HCT116 (cell line): ENCODE measurements at regions not wholly inside any gene's neighbourhood (a gene's known extent, or its start where the extent isn't known, plus 50 kb on each side); places are given as distances from the start of the nearest gene placed in this dataset.

Experiments
- ATAC-seq: fragments of 200-7000 bp; cut with Tn5 transposase; 2 replicates; pipeline ENCODE4 v1.9.1; 2020; ENCODE audit warnings: mild to moderate bottlenecking, moderate library complexity
- BruUV-seq: library from RNA; stranded (reverse); fragments of 400-500 nt; replicated peaks from 2 replicates; lab custom pipeline; 2021; lab: Mats Ljungman, UMichigan
- CTCF ChIA-PET: fragments of 300-600 bp; sonication (Branson Sonifier 250); formaldehyde crosslinking; loops from one replicate; lab custom pipeline; 2021; ENCODE audit warnings: antibody characterized with exemption; lab: Charles Lee
- POLR2A ChIA-PET: fragments of 300-600, 350-600 bp; sonication (Branson Sonifier 250); formaldehyde crosslinking; loops from one replicate; lab custom pipeline; 2021; ENCODE audit warnings: antibody characterized with exemption; lab: Charles Lee
- RAD21 ChIA-PET, 2 experiments: fragments of 300-600 bp; sonication (Branson Sonifier 250); formaldehyde crosslinking; loops; one replicate each; lab custom pipeline; 2023; ENCODE audit warnings: low total read pairs in 2 of 2; ENCODE audit not compliant: uncharacterized antibody in 2 of 2, unreplicated experiment in 2 of 2, low non-redundant PET in 1 of 2; lab: Charles Lee
- DNase-seq: peaks from one replicate; pipeline ENCODE4 v3.0.0-alpha.2; 2010; ENCODE audit warnings: low read depth, low spot score
- H2AFZ ChIP-seq: fragments of 200-600 bp; shearing (Covaris generic), sonication (generic); 2 replicates; pipeline ENCODE4 v1.6.1; 2017; ENCODE audit warnings: low read depth, mixed run types, mixed read lengths, antibody characterized with exemption, low read length; ENCODE audit not compliant: poor library complexity, severe bottlenecking
- H3K27ac ChIP-seq: 2 replicates; pipeline ENCODE4 v1.5.1; 2012; ENCODE audit warnings: low read depth, low read length
- H3K27me3 ChIP-seq: fragments of 200-600 bp; sonication (generic); 2 replicates; pipeline ENCODE4 v1.6.1; 2016; ENCODE audit warnings: mixed run types, low read length, mixed read lengths; ENCODE audit not compliant: insufficient read depth
- H3K36me3 ChIP-seq, 2 experiments: fragments of 200-500 bp in 1 of 2; fragments of 200-600 bp in 1 of 2; sonication (Bioruptor generic) in 1 of 2; sonication (generic) in 1 of 2; 2 replicates each; pipeline versions ENCODE4 v1.5.1 to v1.6.1; 2014 to 2016; ENCODE audit warnings: low read length in 2 of 2, inconsistent platforms in 1 of 2, mixed read lengths in 1 of 2, mixed run types in 1 of 2; ENCODE audit not compliant: insufficient read depth in 2 of 2, control insufficient read depth in 1 of 2
- H3K4me1 ChIP-seq, 2 experiments: fragments of 200-600 bp in 1 of 2; sonication (generic) in 1 of 2; 2 replicates each; pipeline versions ENCODE4 v1.5.1 to v1.6.1; 2012 to 2017; ENCODE audit warnings: low read length in 2 of 2, inconsistent platforms in 1 of 2, mild to moderate bottlenecking in 1 of 2, mixed read lengths in 1 of 2, mixed run types in 1 of 2, moderate library complexity in 1 of 2; ENCODE audit not compliant: insufficient read depth in 2 of 2, control insufficient read depth in 1 of 2
- H3K4me2 ChIP-seq: fragments of 200-600 bp; sonication (generic); 2 replicates; pipeline ENCODE4 v1.6.1; 2017; ENCODE audit warnings: mixed run types, low read length, mixed read lengths
- H3K4me3 ChIP-seq, 2 experiments: fragments of 200-600 bp in 1 of 2; sonication (generic) in 1 of 2; replicated peaks in 1 of 2; 2 replicates each; pipeline ENCODE4 v1.5.1; 2011 to 2016; ENCODE audit warnings: low read length in 2 of 2, control low read depth in 1 of 2, low read depth in 1 of 2, mild to moderate bottlenecking in 1 of 2, mixed read lengths in 1 of 2, mixed run types in 1 of 2
- H3K79me2 ChIP-seq: fragments of 200-600 bp; sonication (generic); 2 replicates; pipeline ENCODE4 v1.6.1; 2017; ENCODE audit warnings: mild to moderate bottlenecking, mixed run types, low read length, moderate library complexity, mixed read lengths; ENCODE audit not compliant: insufficient read depth
- H3K9ac ChIP-seq: fragments of 200-600 bp; sonication (generic); 2 replicates; pipeline ENCODE4 v1.6.1; 2016; ENCODE audit warnings: low read length, mixed read lengths
- H3K9me2 ChIP-seq: fragments of 200-600 bp; sonication (generic), shearing (Covaris generic); 2 replicates; pipeline ENCODE4 v1.6.1; 2017; ENCODE audit warnings: mixed run types, mild to moderate bottlenecking, moderate library complexity; ENCODE audit not compliant: insufficient read depth
- H3K9me3 ChIP-seq, 2 experiments: fragments of 200-500 bp in 1 of 2; fragments of 200-600 bp in 1 of 2; sonication (Bioruptor generic) in 1 of 2; sonication (generic) in 1 of 2; 2 replicates each; pipeline ENCODE4 v1.6.1; 2014 to 2017; ENCODE audit warnings: low read length in 2 of 2, mixed read lengths in 2 of 2, inconsistent platforms in 1 of 2, low read depth in 1 of 2, mild to moderate bottlenecking in 1 of 2, mixed run types in 1 of 2, moderate library complexity in 1 of 2; ENCODE audit not compliant: control insufficient read depth in 1 of 2, insufficient read depth in 1 of 2
- H4K20me1 ChIP-seq: fragments of 200-600 bp; sonication (generic), shearing (Covaris generic); 2 replicates; pipeline ENCODE4 v1.6.1; 2017; ENCODE audit warnings: mixed run types, mild to moderate bottlenecking, moderate library complexity; ENCODE audit not compliant: insufficient read depth
- CBX3 ChIP-seq: IDR thresholded peaks from 2 replicates; pipeline ENCODE4 v1.6.1; 2012; ENCODE audit warnings: low read depth
- CEBPB ChIP-seq: IDR thresholded peaks from 2 replicates; pipeline ENCODE4 v1.6.1; 2012; ENCODE audit warnings: low read depth
- EGR1 ChIP-seq: IDR thresholded peaks from 2 replicates; pipeline ENCODE4 v1.6.1; 2012; ENCODE audit warnings: low read depth
- EZH2 ChIP-seq: fragments of 200-600 bp; sonication (generic); IDR thresholded peaks from 2 replicates; pipeline ENCODE4 v1.6.1; 2017; ENCODE audit warnings: antibody characterized with exemption, mixed run types
- JUND ChIP-seq: IDR thresholded peaks from 2 replicates; pipeline ENCODE4 v1.6.1; 2012
- POLR2AphosphoS5 ChIP-seq: IDR thresholded peaks from 2 replicates; pipeline ENCODE4 v1.6.1; 2011; ENCODE audit warnings: mild to moderate bottlenecking, low read depth, low read length, moderate library complexity
- RAD21 ChIP-seq: IDR thresholded peaks from 2 replicates; pipeline ENCODE4 v1.6.1; 2012; ENCODE audit warnings: low read depth, mild to moderate bottlenecking
- SIN3A ChIP-seq: IDR thresholded peaks from 2 replicates; pipeline ENCODE4 v1.6.1; 2012; ENCODE audit warnings: low read depth
- SP1 ChIP-seq: IDR thresholded peaks from 2 replicates; pipeline ENCODE4 v1.6.1; 2012; ENCODE audit warnings: low read depth
- SRF ChIP-seq: IDR thresholded peaks from 2 replicates; pipeline ENCODE4 v1.6.1; 2012; ENCODE audit warnings: low read depth
- TCF7L2 ChIP-seq: IDR thresholded peaks from 2 replicates; pipeline ENCODE4 v1.7.0; 2011; ENCODE audit warnings: borderline replicate concordance, inconsistent platforms; ENCODE audit not compliant: insufficient read depth, insufficient read length; ENCODE audit errors: extremely low read depth
- YY1 ChIP-seq: IDR thresholded peaks from 2 replicates; pipeline ENCODE4 v1.6.1; 2011; ENCODE audit warnings: low read length, low read depth, moderate library complexity, mild to moderate bottlenecking; ENCODE audit not compliant: insufficient replicate concordance; ENCODE audit errors: extremely low read depth
- ZNF274 ChIP-seq: fragments of 200-500 bp; sonication (Bioruptor generic); IDR thresholded peaks from 2 replicates; pipeline ENCODE4 v1.6.1; 2014; ENCODE audit warnings: mild to moderate bottlenecking, low read depth, low read length, inconsistent platforms
- intact Hi-C: fragments of 100-400 bp; cut with micrococcal nuclease; formaldehyde crosslinking; loops from 2 replicates; pipeline ENCODE4 v1.10.0; 2022
- TF ChIP-seq, protein P1 (sequence below): IDR thresholded peaks from 2 replicates; pipeline ENCODE4 v1.6.1; 2012
- TF ChIP-seq, protein P2 (sequence below): IDR thresholded peaks from 2 replicates; pipeline ENCODE4 v1.6.1; 2011; ENCODE audit warnings: mild to moderate bottlenecking, low read length, moderate library complexity; ENCODE audit not compliant: insufficient replicate concordance; ENCODE audit errors: extremely low read depth
- TF ChIP-seq, protein P3 (sequence below): IDR thresholded peaks from 2 replicates; pipeline ENCODE4 v1.6.1; 2012
- TF ChIP-seq, protein P4 (sequence below): IDR thresholded peaks from 2 replicates; pipeline ENCODE4 v1.6.1; 2012; ENCODE audit warnings: low read depth

DNA sequence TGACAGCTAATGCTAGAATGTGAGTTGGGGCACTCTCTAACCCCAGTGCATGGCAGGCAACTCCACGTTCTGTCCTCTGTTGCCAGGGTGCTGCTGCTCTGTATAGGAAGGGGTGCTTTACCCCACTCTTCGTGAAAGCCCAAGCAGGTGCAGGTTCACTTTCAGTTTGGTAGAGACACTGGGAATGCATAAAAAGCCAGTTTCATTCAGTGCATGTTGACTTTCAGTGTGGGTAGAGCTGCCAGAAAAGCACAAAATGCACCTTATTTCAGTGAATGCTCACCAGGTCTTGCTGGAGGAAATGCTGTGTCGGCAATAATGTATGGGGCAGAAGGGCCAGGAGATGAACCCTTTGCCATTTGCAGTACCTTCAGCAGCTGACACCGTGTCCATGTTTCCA is 62.1 kb upstream of the ADGRB3 start:
- RAD21 ChIA-PET: no interaction called here
- Histone ChIP-seq H3K9me3 (peaks cover 2 to 18% of the 10 kb centered on the region in 2 experiments; a peak in 2 of 4 replicates), H3K27me3 (no peaks in the 10 kb centered on the region), H3K36me3 (no peaks in the 10 kb centered on the region), H3K4me3 (no peak overlapping the region), H3K4me1 (no peaks in the 10 kb centered on the region)
- no TSS peak for BruUV-seq
- ATAC-seq: no peak
- CTCF ChIA-PET: no interaction called here
- POLR2A ChIA-PET: no interaction called here
- TF ChIP-seq CBX3 (no peak), RAD21 (no peak), ZNF274 (no peak), YY1 (no peak), CEBPB (no peak), JUND (no peak), EGR1 (no peak), SRF (no peak), SP1 (no peak), EZH2 (no peak), TCF7L2 (no peak), POLR2AphosphoS5 (no peak), SIN3A (no peak)
- TF ChIP-seq, protein P1, sequence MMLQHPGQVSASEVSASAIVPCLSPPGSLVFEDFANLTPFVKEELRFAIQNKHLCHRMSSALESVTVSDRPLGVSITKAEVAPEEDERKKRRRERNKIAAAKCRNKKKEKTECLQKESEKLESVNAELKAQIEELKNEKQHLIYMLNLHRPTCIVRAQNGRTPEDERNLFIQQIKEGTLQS: no peak
- TF ChIP-seq, protein P2, sequence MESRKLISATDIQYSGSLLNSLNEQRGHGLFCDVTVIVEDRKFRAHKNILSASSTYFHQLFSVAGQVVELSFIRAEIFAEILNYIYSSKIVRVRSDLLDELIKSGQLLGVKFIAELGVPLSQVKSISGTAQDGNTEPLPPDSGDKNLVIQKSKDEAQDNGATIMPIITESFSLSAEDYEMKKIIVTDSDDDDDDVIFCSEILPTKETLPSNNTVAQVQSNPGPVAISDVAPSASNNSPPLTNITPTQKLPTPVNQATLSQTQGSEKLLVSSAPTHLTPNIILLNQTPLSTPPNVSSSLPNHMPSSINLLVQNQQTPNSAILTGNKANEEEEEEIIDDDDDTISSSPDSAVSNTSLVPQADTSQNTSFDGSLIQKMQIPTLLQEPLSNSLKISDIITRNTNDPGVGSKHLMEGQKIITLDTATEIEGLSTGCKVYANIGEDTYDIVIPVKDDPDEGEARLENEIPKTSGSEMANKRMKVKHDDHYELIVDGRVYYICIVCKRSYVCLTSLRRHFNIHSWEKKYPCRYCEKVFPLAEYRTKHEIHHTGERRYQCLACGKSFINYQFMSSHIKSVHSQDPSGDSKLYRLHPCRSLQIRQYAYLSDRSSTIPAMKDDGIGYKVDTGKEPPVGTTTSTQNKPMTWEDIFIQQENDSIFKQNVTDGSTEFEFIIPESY: no peak
- TF ChIP-seq, protein P3, sequence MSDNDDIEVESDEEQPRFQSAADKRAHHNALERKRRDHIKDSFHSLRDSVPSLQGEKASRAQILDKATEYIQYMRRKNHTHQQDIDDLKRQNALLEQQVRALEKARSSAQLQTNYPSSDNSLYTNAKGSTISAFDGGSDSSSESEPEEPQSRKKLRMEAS: no peak
- TF ChIP-seq, protein P4, sequence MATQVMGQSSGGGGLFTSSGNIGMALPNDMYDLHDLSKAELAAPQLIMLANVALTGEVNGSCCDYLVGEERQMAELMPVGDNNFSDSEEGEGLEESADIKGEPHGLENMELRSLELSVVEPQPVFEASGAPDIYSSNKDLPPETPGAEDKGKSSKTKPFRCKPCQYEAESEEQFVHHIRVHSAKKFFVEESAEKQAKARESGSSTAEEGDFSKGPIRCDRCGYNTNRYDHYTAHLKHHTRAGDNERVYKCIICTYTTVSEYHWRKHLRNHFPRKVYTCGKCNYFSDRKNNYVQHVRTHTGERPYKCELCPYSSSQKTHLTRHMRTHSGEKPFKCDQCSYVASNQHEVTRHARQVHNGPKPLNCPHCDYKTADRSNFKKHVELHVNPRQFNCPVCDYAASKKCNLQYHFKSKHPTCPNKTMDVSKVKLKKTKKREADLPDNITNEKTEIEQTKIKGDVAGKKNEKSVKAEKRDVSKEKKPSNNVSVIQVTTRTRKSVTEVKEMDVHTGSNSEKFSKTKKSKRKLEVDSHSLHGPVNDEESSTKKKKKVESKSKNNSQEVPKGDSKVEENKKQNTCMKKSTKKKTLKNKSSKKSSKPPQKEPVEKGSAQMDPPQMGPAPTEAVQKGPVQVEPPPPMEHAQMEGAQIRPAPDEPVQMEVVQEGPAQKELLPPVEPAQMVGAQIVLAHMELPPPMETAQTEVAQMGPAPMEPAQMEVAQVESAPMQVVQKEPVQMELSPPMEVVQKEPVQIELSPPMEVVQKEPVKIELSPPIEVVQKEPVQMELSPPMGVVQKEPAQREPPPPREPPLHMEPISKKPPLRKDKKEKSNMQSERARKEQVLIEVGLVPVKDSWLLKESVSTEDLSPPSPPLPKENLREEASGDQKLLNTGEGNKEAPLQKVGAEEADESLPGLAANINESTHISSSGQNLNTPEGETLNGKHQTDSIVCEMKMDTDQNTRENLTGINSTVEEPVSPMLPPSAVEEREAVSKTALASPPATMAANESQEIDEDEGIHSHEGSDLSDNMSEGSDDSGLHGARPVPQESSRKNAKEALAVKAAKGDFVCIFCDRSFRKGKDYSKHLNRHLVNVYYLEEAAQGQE: no peak
- TF ChIP-seq, all 23 proteins: peak for 0
- Histone ChIP-seq H3K9me2 (no peaks in the 10 kb centered on the region), H3K27ac (no peak overlapping the region), H3K9ac (no peak overlapping the region), H4K20me1 (no peaks in the 10 kb centered on the region), H3K79me2 (no peaks in the 10 kb centered on the region), H3K4me2 (no peak overlapping the region), H2AFZ (no peak overlapping the region)
- DNase-seq: no peak
- intact Hi-C loops: no loop called here
